ENCODE measurements at regions not wholly inside any gene's neighbourhood (a gene's known extent, or its start where the extent isn't known, plus 50 kb on each side); places are given as distances from the start of the nearest gene placed in this dataset.

DNA sequence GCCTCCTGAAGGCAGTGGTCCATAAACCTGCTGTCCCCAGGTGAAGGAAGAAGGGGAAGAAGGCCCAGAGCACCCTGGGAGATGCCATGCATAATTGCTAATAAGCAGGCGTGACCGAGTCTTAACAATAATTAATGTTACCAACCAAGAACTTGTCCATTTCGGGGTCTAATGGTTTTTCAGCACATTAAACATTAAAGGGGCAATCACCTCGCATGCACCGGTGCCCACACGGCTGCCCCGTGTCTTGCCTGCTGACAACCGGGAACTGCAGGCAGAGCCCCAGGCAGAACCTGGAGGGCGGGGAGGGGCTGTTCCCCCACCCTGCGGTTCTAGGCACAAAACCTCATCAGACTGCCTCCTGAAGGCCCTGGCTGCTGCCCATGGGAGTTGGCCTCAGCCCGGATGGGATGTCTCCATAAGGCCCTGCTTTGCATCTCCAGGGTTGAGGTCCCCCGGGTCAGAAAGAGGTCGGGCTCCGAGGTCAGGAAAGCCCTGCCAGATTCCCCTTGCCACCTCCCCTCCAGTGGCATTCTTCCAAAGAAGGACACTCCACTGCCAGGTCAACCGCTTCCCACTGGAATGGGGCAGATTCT, 169.0 kb downstream of the BUD13 start:
- FAIRE-seq (no peak), DNase-seq (ENCODE audit: insufficient read length, low spot score) (no peak)

- DNase-seq (ENCODE audit: insufficient read length, low spot score) (no peak), FAIRE-seq (no peak)
These were observed 170.2 kb downstream of the BUD13 start for GRCh38 chr11:116602637-116602942.

DNA sequence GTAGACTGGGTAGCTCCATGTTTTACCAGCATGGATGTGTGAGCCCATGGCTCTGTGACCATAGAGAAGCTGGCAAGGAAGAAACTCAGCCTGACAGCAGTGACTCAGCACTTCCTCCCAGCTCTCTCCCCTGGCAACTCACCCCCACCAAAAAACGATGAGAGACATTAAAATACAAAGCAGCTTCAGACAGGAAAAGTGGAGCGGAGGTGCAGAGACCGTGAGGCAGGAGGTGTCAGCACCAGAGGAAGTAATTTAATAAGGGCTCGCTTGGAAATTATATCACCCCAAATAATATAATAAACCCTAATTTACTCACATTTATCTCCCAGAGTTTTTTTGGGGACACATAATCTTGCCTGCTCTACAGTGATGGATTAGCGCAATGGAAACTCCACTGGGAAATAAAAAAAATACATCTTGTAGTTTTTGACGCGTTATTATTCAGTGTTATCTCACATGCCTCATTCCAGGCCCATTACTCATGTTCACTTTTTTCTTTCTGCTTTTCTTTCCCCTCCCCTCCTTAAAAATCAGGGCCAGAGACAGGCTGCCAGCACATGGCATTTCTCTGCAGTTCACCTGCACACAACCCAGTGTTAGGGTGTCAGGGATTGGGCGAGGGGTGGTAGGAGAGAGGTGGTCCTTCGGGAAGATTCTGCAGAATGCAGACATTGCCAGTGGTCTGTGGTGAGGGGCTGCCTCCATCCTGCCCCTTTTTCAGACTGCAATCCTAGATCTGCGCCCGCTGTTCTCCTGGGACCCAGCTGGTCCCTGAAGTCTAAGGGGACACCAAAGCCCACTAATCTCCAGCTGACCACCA, 170.8 kb downstream of the BUD13 start:
- no peak for FAIRE-seq
- DNase-seq (ENCODE audit: insufficient read length, low spot score), result no peak

DNA sequence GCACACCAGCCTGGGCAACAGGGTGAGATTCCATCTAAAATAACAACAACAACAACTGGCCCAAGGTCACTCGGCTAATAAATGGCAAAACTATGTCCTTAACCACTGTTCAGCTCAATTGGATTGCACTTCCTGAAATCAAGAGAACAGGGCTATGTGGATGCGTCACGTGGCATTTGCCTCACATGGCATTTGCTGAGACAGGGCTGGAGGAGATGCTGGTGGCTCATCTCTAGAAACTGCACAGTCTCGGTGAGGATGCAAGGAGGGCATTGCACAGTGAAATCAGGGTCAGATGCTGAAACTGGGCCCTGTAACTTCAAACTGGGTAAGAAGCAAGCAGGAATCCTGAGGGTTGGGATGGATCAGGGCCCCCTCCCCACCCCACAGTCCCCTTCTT, 171.9 kb downstream of the BUD13 start:
- FAIRE-seq (no peak), DNase-seq (ENCODE audit: insufficient read length, low spot score) (no peak)

DNA sequence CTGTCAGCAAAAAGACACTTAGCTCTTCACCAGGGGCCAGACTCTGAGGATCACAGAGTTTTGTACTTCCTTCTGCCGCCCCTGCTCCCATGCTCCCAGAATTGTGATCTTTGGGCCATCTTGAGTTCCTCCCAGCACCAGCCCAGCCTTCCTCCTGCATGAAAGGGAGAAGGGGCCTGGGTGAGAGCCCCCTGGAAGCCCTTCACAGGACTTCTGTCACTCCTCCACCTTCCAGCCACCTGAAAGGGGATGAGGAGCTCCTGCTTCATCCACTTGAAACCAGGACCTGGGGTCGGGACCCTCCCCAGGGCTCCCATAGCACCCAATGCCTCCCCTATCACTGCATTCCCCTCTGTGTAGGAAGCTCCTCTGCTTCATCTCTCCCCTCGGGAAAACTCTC, 174.2 kb downstream of the BUD13 start:
- FAIRE-seq, result no peak
- no peak for DNase-seq (ENCODE audit: insufficient read length, low spot score)

DNA sequence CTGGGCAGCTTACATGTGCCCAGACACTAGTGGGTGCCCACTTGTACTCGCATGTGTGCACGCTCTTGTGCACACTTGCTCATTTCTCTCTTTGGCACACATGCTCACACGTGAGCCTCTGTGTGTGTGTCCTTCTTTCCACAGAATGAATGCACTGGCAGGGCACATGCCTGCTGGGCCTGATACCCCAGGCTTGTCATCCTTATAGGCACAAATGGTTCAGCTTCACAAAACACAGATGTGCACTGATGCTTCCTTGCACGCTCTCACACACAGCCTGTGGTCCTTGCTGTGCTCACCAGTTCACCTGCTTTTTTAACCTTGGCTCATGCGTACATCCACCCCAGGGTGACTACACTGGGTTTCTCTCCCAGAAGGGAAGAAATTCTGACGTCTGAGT, 174.8 kb downstream of the BUD13 start:
- FAIRE-seq (peak; percentile 55), DNase-seq (ENCODE audit: insufficient read length, low spot score) (no peak)

DNA sequence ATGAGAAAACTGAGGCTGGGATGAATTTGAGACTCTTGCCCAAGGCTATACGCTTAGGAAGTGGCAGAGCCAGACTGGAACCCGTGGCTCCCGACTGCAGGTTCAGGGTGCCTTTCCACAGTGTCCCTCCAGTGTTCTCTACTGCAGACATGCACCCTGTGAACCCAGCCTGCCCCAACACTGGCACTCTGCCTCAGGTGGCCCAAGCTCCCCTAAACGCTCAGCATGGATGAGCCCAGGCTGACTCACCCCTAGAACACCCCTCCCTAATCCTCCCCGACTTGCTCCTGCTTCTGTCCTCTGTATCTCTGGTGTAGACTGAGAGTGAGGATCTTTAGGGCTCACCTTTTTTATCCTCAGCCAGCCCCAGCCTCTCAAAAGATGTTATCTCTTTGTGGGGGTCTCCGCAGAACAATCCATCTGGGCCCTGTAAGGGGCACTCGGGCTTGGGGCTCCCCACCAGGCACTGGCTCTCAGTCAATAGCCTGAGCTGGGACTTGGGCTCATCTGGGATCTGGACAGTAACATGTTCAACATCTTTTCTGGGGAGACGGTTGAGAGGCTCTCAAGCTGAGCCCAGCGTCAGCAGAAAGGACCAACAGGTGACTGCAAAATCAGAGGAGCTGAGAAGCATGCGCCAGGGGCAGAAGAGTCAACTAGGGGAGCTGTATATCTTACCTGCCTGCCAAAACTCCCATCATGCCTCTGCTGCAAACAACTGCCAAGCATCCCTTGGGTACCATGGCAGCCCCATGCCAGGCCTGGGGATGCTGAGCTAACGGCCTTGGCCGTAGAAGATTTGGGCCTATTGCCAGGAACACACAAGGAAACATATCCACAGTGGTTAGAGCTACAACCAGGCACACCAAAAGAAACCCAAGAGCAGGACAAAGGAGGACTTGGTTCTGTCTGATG, 176.2 kb downstream of the BUD13 start:
- FAIRE-seq, result no peak

GRCh38 chr11:116595305-116595880, 177.4 kb downstream of the BUD13 start:
- FAIRE-seq, result no peak
- DNase-seq (ENCODE audit: insufficient read length, low spot score), result no peak

More for the DNA sequence above, 176.2 kb downstream of the BUD13 start:
- DNase-seq (ENCODE audit: insufficient read length, low spot score), result no peak

DNA sequence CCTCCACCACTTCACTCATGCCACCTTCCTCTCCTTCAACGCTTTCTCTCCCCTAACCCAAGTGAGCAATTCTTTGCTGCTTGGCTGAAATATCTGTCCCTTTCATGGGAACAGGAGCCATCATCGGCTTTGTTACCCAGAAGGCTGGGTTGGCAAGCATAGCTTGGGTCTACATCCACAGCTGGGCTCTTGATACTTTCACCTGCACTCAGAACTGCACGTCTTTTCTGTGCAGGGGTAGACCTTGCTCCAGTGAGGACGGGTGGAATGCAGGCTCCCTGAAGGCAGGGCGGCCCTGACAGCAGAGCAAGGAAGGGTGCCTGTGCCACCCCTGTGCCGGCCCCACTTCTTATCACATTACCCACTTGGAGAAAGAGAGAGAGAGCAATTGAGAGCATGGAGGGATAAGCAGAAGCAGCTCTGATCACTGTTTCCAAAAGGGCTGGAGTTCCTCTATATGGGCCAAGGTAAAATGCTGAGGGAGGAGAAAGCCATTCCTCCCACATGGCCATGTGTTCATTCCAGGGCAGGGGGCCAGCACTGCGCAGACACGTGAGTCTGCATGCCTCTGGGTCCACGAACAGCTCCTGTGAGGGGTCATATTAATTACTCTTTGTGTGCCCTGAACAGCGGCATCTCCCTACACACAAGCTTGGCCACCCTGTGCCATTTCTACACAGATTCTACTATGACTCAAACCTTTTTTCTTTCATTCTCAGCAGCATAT, 181.8 kb downstream of the BUD13 start:
- DNase-seq (ENCODE audit: insufficient read length, low spot score) (no peak), FAIRE-seq (no peak)

GRCh38 chr11:116589402-116589801, 183.4 kb downstream of the BUD13 start:
- FAIRE-seq (no peak), DNase-seq (ENCODE audit: insufficient read length, low spot score) (no peak)

DNA sequence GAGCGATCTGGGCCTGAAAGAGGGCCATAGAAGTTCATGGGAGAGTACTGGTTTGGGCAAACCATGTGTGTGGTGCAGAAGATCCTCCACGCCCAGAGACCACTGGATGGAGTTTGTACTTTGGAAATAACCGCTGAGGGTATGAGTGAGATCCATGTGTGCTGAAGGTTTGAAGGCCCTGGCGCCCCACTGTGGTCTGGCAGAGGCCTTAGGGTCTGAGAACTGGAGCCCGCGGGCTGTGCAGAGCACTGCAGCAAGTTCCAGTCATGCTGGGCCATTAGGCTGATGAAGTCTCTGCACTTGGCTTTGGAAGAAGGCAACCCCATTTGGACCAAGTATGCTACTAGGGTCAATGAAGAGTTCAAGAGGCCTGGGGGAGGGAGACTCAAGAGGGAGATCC, 186.4 kb downstream of the BUD13 start:
- no peak for DNase-seq (ENCODE audit: insufficient read length, low spot score)
- FAIRE-seq, result no peak

DNA sequence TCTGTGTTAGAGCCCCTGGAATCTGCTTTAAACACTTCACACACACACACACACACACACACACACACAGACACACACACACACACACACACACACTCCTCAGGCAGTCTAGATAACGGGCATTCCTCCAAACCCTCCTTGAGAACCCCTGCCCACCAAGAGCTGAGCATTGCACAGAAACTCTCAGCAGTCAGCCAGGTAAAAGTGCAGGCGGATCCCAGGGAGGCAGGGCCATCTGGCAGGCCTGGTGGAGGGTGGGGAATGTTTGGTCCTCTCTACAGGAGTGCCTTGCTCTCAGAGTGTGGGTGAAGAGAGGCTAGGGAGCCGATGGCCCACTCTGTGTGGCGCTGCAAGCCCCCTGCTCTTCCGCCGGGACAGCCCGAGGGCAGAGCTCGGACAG, 190.2 kb downstream of the BUD13 start:
- DNase-seq (ENCODE audit: insufficient read length, low spot score), result no peak
- no peak for FAIRE-seq

- FAIRE-seq (no peak), DNase-seq (ENCODE audit: insufficient read length, low spot score) (no peak)
These were observed 191.4 kb downstream of the BUD13 start for GRCh38 chr11:116581349-116581748.

GRCh38 chr11:116580799-116581198, 192.0 kb downstream of the BUD13 start:
- FAIRE-seq, result no peak
- no peak for DNase-seq (ENCODE audit: insufficient read length, low spot score)

DNA sequence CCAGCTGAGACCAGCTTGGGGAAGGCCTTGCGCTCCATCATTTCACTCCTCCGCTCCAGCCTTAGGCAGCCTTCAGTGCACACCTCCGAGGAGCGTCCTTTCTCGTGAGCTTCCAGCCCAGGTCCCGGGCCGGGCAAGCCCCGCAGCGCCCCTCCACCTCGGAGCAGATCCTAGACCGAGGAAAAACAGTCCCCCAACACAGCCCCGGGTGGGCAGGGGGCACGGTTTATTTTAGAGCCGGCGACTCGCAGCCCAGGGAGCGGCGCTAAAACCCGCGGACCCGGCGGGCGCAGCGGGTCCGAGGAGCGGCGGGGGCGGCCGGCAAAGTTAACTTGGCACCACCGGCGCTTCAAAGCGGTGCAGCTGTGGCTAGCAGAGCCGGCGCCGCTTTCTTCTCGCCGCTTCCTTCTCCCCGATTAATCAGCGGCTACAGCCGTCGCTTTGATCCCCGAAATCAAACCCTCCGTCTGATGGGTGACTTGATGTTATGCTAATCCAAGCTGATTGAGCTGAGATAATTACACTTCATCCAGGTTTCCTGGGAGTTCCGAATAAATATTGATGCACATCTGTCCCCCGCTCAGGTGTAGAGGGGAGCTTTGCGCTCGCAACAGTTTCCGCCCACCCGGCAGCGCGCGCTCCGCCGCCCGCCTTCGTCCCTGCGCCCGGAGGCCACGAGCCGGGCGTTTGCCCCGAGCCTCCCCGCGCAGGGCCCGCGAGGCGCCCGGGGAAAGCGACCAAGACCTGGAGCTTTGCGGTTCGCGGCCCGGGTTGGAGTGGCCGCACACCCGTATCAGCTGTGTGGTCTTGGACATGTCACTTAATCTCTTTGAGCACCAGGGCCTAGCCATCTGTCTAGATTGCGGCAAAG, 192.7 kb downstream of the BUD13 start:
- FAIRE-seq, result no peak
- DNase-seq (ENCODE audit: insufficient read length, low spot score), result no peak

DNA sequence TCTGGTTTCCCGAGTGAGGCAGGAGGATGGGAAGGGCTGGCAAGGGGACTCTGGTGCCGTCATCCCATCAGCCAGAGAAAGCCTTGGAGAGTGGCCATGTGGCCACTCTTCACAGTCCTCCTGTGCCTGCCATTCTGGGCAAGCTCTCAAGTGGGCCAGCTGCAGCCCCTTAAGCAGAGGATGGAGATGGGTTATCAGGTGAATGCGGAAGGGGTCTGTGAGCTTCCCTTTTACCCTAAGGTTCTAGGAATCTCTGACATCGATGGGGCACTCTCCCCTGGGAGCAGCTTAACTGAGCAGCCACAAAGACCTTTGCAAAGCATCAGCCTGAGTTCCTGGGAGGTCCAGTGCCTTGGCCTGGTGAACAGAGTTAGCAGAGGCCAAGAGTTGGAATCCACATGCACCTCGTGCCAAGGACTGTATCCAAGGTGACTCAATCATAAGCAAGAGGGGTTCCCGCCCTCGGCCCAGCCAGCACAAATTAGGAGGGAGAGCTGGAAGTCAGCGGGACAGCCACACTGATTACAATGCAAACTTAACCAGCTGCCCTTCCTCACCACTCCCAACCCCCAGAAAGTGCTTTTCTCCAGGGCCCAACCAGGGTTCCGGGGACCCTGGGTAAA, 193.6 kb downstream of the BUD13 start:
- DNase-seq (ENCODE audit: insufficient read length, low spot score), result no peak
- no peak for FAIRE-seq

DNA sequence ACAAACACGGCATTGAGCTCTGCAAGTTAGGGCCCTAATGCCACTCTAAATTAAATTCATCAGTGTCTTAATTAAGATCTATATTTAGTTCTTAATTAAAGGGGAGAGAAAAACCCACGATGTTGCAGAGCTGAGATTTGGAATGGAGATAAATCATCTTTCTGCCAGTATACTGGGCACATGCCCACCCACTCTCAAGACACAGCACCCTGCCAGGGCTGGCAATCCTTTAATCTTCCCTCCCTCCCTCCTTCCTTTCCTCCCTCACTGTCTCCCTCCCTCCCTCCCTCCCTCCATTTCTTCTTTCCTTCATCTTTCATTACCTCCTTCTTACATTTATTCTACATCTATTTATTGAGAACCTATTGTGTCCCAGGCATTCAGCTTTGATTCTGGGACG, 194.8 kb downstream of the BUD13 start:
- DNase-seq (ENCODE audit: insufficient read length, low spot score), result no peak
- no peak for FAIRE-seq

DNA sequence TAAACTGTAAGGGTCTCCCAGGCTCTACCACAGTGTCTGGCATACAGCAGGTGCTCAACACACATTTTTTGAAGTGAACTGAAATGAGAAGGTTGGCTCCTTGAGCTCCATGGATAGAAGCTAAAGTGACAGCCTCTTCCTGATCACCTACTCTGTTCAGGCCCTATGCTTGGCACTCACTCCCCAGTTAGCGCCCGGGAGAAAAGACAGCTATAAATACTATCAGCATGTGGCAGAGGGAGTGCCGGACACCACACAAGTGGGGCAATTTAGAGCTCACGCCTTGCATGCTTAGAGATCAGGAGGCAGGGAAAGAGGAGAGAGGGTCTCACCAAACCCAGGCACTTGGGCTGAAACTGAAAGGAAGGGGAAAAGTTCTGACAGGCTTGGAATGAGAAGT, 195.5 kb downstream of the BUD13 start:
- FAIRE-seq (no peak), DNase-seq (ENCODE audit: insufficient read length, low spot score) (no peak)

GRCh38 chr11:116576526-116576925, 196.3 kb downstream of the BUD13 start:
- FAIRE-seq, result no peak

More at GRCh38 chr11:116576526-116576925, 196.3 kb downstream of the BUD13 start:
- no peak for DNase-seq (ENCODE audit: insufficient read length, low spot score)
